ENCODE measurements at regions not wholly inside any gene's neighbourhood (a gene's known extent, or its start where the extent isn't known, plus 50 kb on each side); places are given as distances from the start of the nearest gene placed in this dataset.

DNA sequence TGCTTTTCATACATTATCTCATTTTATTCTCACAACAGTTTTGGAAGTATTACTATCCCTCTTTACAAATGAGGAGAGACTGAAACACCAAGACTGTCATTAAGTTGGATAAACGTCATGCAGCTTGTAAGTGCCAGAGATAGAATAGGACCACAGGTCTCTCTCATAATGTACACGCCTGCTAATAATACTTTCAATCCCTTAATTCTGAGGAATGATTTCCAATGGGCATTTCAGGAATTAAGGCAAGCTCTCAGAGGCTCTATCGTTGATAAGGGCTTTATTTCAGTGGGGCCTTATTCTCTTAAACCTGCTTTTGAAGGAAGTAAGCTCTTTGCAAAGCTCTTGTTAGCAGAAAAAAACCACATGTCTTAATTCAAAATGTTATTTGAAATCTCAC is 229.1 kb downstream of the NFKBIZ start:
- no peak for TF ChIP-seq POLR2A (IDR thresholded peaks at IDR 0.05; ENCODE audit: low read length)
- TF ChIP-seq GATA1 (IDR thresholded peaks at IDR 0.05; ENCODE audit: low read depth, low read length), result no peak

All from erythroblast (primary cell).